Body of pancreas (tissue), 4 donors: ENCODE measurements at regions not wholly inside any gene's neighbourhood (a gene's known extent, or its start where the extent isn't known, plus 50 kb on each side); places are given as distances from the start of the nearest gene placed in this dataset.

Experiments used
- ATAC-seq: fragments of 150-250 bp; one replicate; pipeline ENCODE4 v1.9.1; 2016
- DNase-seq, 4 donors: peaks; one replicate each; pipeline ENCODE4 v3.0.0-alpha.2; 2019
- H3K27ac ChIP-seq, 4 donors: fragments of 200-600 bp; sonication (generic); 1 replicate in 3 of 4; 2 replicates in 1 of 4; pipeline versions ENCODE4 v1.5.1 to v1.6.1; 2016 to 2019; ENCODE audit warnings: mild to moderate bottlenecking in 1 of 4, mixed read lengths in 1 of 4, moderate library complexity in 1 of 4
- H3K27me3 ChIP-seq, 2 donors: fragments of 200-600 bp; sonication (generic); one replicate each; pipeline ENCODE4 v1.6.0; 2016; ENCODE audit warnings: mild to moderate bottlenecking in 1 of 2
- H3K36me3 ChIP-seq, 2 donors: fragments of 200-600 bp; sonication (generic); replicated peaks in 1 of 2; 2 replicates each; pipeline ENCODE4 v1.5.1; 2016; ENCODE audit warnings: low read depth in 2 of 2; ENCODE audit not compliant: insufficient read depth in 1 of 2
- H3K4me1 ChIP-seq: fragments of 200-600 bp; sonication (generic); one replicate; pipeline ENCODE4 v1.6.0; 2016
- H3K4me3 ChIP-seq, 2 donors: fragments of 200-600 bp; sonication (generic); 1 replicate in 1 of 2; 2 replicates in 1 of 2; pipeline ENCODE4 v1.5.1; 2016 to 2019
- H3K9me3 ChIP-seq, 3 donors: fragments of 200-600 bp; sonication (generic); 1 replicate in 2 of 3; 2 replicates in 1 of 3; pipeline ENCODE4 v1.5.1; 2016
- CTCF ChIP-seq, 7 experiments: fragments of 450-650 bp in 4 of 7; fragments of 200-600 bp in 3 of 7; sonication (generic) in 3 of 7; IDR thresholded peaks; one replicate each; pipeline ENCODE4 v1.5.1; 2016 to 2019; ENCODE audit warnings: antibody characterized with exemption in 7 of 7
- POLR2A ChIP-seq, 3 donors: fragments of 450-650 bp; IDR thresholded peaks; one replicate each; pipeline ENCODE4 v1.6.1; 2016; ENCODE audit warnings: antibody characterized with exemption in 3 of 3, mild to moderate bottlenecking in 2 of 3
- WGBS, 2 donors: methylation state at CpG; one replicate each; pipeline ENCODE4 v1.1.5; 2017; 5-methylcytosine and 5-hydroxymethylcytosine counted together
- intact Hi-C: fragments of 100-400 bp; cut with DNase I; formaldehyde crosslinking; loops from one replicate; pipeline ENCODE4 v1.15.1; 2023

- Histone ChIP-seq H3K27me3 (no peaks in the 10 kb centered on the region), H3K9me3 (no peaks in the 10 kb centered on the region), H3K27ac (no peak overlapping the region), H3K4me1 (no peaks in the 10 kb centered on the region), H3K4me3 (no peak overlapping the region), H3K36me3 (no peaks in the 10 kb centered on the region)
- TF ChIP-seq POLR2A (IDR thresholded peaks at IDR 0.05): no peak
- no peak for TF ChIP-seq CTCF (IDR thresholded peaks at IDR 0.05)
- no peak for ATAC-seq
- DNase-seq: no peak
- WGBS, 2 donors: 22 to 55% methylated on average over 1 of the region's 1 CpG
- intact Hi-C loops: no loop called here
Measured at GRCh38 chr3:75110741-75111140, 496.3 kb upstream of the CNTN3 start.

- Histone ChIP-seq H3K9me3 (no peaks in the 10 kb centered on the region), H3K4me1 (no peaks in the 10 kb centered on the region), H3K27ac (no peak overlapping the region), H3K27me3 (no peaks in the 10 kb centered on the region), H3K36me3 (no peaks in the 10 kb centered on the region), H3K4me3 (no peak overlapping the region)
- TF ChIP-seq CTCF (IDR thresholded peaks at IDR 0.05) (no peak), POLR2A (IDR thresholded peaks at IDR 0.05) (no peak)
- 60 to 80% methylated on average over 2 of the region's 2 CpGs for WGBS, 2 donors
- ATAC-seq (no peak), DNase-seq (no peak)
- intact Hi-C loops: no loop called here
Measured at GRCh38 chr3:75115695-75116094, 501.2 kb upstream of the CNTN3 start.

- no peaks in the 10 kb centered on the region for H3K36me3 ChIP-seq
- H3K27ac ChIP-seq: no peak overlapping the region
- H3K4me1 ChIP-seq: no peaks in the 10 kb centered on the region
- 75 to 88% methylated on average over 1 of the region's 1 CpG for WGBS, 2 donors
- TF ChIP-seq POLR2A (IDR thresholded peaks at IDR 0.05) (no peak), CTCF (IDR thresholded peaks at IDR 0.05) (no peak)
- ATAC-seq (no peak), DNase-seq (no peak)
- H3K27me3 ChIP-seq: no peaks in the 10 kb centered on the region
- no peaks in the 10 kb centered on the region for H3K9me3 ChIP-seq
- no peak overlapping the region for H3K4me3 ChIP-seq
- intact Hi-C loops: no loop called here
Measured at GRCh38 chr3:75118779-75119178, 504.3 kb upstream of the CNTN3 start.

- no peaks in the 10 kb centered on the region for H3K36me3 ChIP-seq
- H3K4me3 ChIP-seq: no peak overlapping the region
- H3K4me1 ChIP-seq: no peaks in the 10 kb centered on the region
- no peak for DNase-seq
- TF ChIP-seq POLR2A (IDR thresholded peaks at IDR 0.05): no peak
- intact Hi-C loops: no loop called here
- H3K27ac ChIP-seq: no peak overlapping the region
- no peaks in the 10 kb centered on the region for H3K9me3 ChIP-seq
- ATAC-seq: no peak
- no peaks in the 10 kb centered on the region for H3K27me3 ChIP-seq
Measured at GRCh38 chr3:75126556-75126955, 512.1 kb upstream of the CNTN3 start.

- no peaks in the 10 kb centered on the region for H3K36me3 ChIP-seq
- no peak overlapping the region for H3K27ac ChIP-seq
- H3K27me3 ChIP-seq: no peaks in the 10 kb centered on the region
- 26 to 53% methylated on average over 2 of the region's 2 CpGs for WGBS, 2 donors
- H3K9me3 ChIP-seq: no peaks in the 10 kb centered on the region
- TF ChIP-seq CTCF (IDR thresholded peaks at IDR 0.05): no peak
- no peak for TF ChIP-seq POLR2A (IDR thresholded peaks at IDR 0.05)
- intact Hi-C loops: no loop called here
- H3K4me3 ChIP-seq: no peak overlapping the region
- DNase-seq (no peak), ATAC-seq (no peak)
- no peaks in the 10 kb centered on the region for H3K4me1 ChIP-seq
Measured at GRCh38 chr3:75129101-75129500, 514.6 kb upstream of the CNTN3 start.
